ENCODE measurements at regions not wholly inside any gene's neighbourhood (a gene's known extent, or its start where the extent isn't known, plus 50 kb on each side); places are given as distances from the start of the nearest gene placed in this dataset.

DNA sequence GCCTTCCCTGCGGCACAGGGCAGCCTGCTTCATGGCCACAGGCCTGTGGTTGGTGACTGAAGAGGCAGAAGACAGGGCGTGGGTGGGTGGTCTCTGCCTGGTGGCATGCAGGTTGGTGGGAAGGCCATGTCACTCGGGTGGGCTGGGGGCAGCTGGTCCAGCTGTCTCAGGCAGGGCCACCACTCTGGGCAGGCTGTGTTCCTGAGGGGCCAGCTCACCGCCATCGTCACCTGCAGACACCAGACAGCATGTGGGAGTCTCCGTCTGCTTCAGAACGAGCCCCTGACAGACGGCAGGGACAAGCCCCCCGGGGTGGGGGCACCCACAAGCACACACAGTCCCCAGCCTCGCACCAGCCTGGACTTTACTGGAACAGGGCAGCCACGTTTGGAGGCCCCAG lies 750.1 kb downstream of the BRD1 start:
- DNase-seq: no peak

DNA sequence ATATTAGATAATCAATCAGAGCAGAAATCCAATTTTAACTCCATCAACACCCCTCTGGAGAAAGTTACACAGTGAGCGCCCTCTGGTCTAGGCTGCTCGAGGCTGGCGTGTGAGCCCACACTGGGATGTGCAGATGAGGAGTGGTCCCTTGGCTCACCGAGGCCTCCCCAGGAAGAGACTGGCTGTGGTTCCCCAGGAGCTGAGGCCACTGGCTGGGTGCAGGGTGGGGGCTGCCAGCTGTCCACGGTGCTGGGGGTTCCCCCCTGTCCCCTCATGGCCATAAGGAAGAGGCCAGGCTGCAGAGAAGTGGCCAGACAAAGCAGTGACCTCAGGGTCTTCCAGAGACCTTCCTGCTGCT lies 750.7 kb downstream of the BRD1 start:
- DNase-seq: no peak

GRCh38 chr22:49076300-49077035 lies 751.2 kb downstream of the BRD1 start:
- no peak for DNase-seq

- DNase-seq: no peak
Measured at GRCh38 chr22:49075150-49075549, 752.5 kb downstream of the BRD1 start.

GRCh38 chr22:49073873-49074417 lies 753.7 kb downstream of the BRD1 start:
- DNase-seq: no peak

DNA sequence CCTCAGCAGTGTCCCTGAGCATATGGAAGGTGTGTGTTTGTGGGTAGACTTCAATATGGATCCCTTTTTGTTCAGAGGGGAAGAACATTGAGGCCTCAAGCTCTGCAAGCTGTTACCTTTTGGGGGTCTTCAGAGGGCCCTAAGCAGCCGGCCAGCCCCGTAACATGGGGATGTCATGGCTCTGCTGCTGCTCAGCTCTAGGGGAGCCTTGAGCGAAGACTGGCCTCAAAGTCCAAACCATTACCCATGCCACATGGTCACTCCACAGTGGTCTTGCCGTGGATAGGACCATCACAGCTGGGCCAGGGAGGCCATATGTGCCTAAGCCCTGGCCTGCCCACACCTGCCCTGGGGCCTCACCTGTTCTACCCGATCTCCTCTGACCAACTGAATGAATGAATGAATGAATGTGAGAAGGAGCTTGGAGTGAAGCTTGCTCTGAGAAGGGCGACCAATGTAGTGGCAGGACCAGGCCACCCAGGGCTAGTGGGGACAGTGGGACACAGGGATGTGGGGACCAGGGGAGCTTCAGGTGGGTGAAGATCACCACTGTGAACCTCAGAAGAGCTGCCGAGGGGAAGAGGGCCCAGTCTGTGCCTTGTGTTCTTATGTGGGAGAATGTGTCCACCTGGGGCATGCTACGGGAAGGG lies 754.6 kb downstream of the BRD1 start:
- DNase-seq: no peak

DNA sequence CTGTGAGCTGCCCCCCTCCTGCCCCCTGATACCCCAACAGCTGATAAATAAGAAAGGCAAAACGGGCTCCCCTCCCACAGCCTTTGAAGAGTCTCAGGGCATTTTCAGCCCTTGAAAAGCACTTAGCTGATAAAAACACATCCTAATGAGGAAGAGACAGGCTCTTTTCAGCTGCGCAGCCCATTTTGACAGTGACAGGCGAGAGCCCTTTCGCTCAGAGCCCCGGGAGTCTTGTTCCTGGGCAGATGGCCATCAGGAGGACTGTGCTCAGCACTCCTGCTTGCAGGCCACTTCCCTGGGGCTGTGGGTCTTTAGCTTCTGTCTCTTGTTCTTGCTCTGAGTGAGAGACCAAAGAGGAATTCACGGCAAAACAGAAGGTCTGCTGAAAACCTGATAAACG lies 757.2 kb downstream of the BRD1 start:
- DNase-seq: no peak

DNA sequence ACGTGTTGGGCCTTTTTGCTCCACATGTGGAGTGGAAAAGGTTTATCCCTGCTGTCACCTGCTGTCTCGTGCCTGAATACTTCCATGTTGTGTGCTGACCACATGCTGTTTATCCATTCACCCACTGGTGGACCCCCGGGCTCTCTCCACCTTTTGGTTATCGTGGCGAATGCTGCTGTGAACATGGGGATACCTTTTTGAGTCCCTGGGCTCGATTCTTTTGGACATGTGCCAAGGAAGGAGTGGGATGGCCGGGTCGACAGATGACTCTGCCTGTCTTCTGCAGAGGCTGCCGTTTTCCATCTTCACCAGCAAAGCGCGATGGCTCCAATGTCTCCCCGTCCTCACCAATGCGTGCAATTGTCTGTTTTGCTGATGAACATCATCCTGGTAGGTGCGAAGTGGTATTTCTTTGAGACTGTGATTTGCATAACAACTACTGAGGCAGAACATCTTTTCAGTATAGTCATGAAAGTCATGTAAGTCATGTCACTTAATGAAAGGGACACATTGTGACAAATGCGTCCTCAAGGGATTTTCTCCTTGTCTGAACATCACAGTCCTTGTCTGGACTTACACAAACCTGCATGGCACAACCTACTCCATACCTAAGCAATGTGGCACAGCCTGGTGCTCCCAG lies 758.7 kb downstream of the BRD1 start:
- no peak for DNase-seq

GRCh38 chr22:49067504-49067903 lies 760.2 kb downstream of the BRD1 start:
- DNase-seq: no peak

- DNase-seq: no peak
Measured at GRCh38 chr22:49066619-49067018, 761.1 kb downstream of the BRD1 start.

- no peak for DNase-seq
Measured at GRCh38 chr22:49064836-49065235, 762.8 kb downstream of the BRD1 start.

GRCh38 chr22:49063545-49063890 lies 764.2 kb downstream of the BRD1 start:
- DNase-seq: no peak

DNA sequence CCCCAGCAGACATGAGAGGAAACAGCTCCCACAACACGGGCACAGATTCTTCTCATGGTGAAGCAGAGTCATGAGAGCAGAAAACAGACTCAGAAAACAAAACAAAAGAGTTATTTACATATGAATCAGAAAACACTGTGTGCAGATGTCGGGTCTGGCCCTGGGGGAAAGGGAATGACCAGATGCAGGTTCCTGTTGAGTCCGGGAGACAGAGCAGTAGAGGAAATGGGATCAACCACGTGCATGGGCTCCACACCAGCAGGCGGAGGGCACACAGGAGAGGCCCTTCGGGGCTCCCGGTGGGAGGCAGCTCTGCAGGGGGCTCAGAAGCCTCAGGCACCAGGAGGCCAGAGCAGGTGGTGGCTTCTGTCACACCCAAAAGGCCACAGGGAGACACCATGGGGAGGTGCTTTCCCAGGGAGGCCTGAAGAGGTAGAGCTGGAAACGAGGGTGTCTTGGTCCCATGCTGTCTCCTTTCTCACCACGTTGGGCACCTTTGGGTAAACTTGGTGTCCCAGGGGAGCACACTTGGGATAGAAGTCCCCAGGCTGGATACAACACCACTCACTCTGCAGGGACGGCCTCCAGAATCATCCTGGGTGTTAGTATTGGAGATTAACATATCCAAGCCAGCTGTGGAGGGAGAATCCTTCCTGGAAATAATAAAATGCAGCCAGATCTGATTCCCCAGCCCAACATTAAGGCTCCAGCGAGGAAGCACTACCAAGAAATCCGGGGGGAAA lies 764.7 kb downstream of the BRD1 start:
- DNase-seq: no peak

GRCh38 chr22:49062155-49062801 lies 765.4 kb downstream of the BRD1 start:
- DNase-seq: no peak

DNA sequence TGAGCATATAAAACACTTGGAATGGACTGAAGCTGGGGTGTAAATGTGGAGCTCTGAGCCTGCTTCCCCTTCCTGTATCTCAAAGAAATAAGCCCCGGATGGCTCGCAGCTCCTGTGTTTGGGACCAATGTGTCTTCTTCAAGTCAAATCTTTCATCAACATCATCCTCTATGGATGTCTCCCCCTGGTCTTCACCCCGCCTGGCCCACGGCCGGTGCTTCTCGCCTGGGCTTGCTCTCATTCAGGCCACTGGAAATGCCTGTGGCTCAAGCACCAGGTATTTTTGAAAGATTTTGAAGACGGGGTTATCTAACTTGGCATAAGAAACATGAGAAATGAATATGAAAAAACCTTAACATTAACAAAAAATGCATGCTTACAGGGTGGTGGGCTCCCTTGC lies 769.8 kb downstream of the BRD1 start:
- DNase-seq: no peak

GRCh38 chr22:49056301-49056700 lies 771.4 kb downstream of the BRD1 start:
- DNase-seq: no peak

GRCh38 chr22:49055406-49055805 lies 772.3 kb downstream of the BRD1 start:
- DNase-seq: no peak

GRCh38 chr22:49053578-49053977 lies 774.1 kb downstream of the BRD1 start:
- no peak for DNase-seq

- no peak for DNase-seq
Measured at GRCh38 chr22:49052560-49052959, 775.1 kb downstream of the BRD1 start.

- DNase-seq: peak; percentile 43
Measured at GRCh38 chr22:49052023-49052538, 775.6 kb downstream of the BRD1 start.

DNA sequence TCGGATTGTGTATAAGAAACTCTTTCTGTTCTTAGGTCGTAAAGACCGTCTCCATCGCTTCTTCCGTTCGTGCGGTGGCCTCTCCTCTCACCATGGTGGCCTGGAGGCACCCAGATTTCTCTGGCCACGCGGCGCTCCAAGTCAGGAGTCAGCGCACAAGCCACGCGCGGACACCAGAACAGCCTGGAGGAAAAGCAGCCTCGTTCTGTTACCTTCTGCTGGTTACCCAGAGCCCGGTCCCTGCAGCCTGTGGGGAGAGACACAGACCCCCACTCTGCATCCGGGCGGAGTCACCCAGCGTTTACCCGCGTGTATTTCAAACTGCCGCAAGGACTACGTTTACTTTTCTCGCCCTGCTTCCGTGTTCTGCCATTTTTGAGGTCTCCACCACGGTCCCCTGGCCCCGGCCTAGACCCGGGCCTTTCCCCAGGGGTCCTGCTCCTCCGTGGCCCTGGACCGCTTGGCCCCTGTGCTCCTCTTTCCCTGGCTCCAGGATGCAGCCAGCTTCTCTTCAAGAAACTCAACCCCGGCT lies 776.1 kb downstream of the BRD1 start:
- DNase-seq: no peak

DNA sequence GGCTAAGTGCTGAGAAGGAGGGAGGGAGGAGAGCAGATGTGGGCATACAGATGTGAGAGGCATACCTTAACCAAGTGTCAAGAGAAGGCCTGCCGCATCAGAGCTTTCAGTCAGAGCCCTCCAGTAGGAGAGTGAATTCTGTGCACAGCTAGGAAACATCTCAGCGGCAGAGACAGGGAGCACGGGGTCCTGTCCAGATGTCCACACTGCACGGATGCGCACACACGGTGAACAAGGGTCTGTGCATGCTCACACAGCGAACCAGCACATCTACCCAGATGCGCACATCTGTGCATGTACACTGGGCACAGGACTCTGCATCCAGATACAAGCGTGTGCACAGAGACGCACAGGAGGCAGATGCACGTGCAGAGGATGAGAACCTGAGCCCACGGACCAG lies 778.0 kb downstream of the BRD1 start:
- DNase-seq: no peak
